Epithelial cell of proximal tubule (primary cell): ENCODE measurements at regions not wholly inside any gene's neighbourhood (a gene's known extent, or its start where the extent isn't known, plus 50 kb on each side); places are given as distances from the start of the nearest gene placed in this dataset.

Experiments used
- DNase-seq: peaks from one replicate; pipeline ENCODE4 v3.0.0-alpha.2; 2011; ENCODE audit warnings: low read depth
- H3K4me3 ChIP-seq: 2 replicates; pipeline ENCODE4 v1.5.1; 2011; ENCODE audit warnings: low read depth, mild to moderate bottlenecking, low read length
- CTCF ChIP-seq: conservative IDR thresholded peaks from 2 replicates; pipeline ENCODE4 v1.5.1; 2012; ENCODE audit warnings: low read depth, mild to moderate bottlenecking, low read length

GRCh38 chr14:82146846-82147245 lies 613.2 kb upstream of the SEL1L start:
- H3K4me3 ChIP-seq: no peak overlapping the region
- no peak for TF ChIP-seq CTCF
- no peak for DNase-seq

GRCh38 chr14:82153689-82154088 lies 620.0 kb upstream of the SEL1L start:
- H3K4me3 ChIP-seq: no peak overlapping the region
- TF ChIP-seq CTCF: no peak
- no peak for DNase-seq

GRCh38 chr14:82159624-82160023 lies 626.0 kb upstream of the SEL1L start:
- no peak for TF ChIP-seq CTCF
- DNase-seq: no peak
- no peak overlapping the region for H3K4me3 ChIP-seq

- TF ChIP-seq CTCF: no peak
These were observed 646.5 kb upstream of the SEL1L start for GRCh38 chr14:82180139-82180538.

GRCh38 chr14:82182646-82183045 lies 649.0 kb upstream of the SEL1L start:
- DNase-seq: no peak
- TF ChIP-seq CTCF: no peak
- H3K4me3 ChIP-seq: no peak overlapping the region

More at GRCh38 chr14:82180139-82180538, 646.5 kb upstream of the SEL1L start:
- no peak overlapping the region for H3K4me3 ChIP-seq
- no peak for DNase-seq

- no peak for TF ChIP-seq CTCF
- H3K4me3 ChIP-seq: no peak overlapping the region
- DNase-seq: no peak
These were observed 657.1 kb upstream of the SEL1L start for GRCh38 chr14:82190742-82191141.

- no peak overlapping the region for H3K4me3 ChIP-seq
- no peak for DNase-seq
- TF ChIP-seq CTCF: no peak
These were observed 658.7 kb upstream of the SEL1L start for GRCh38 chr14:82192387-82192786.
